Ectodermal cell (in vitro differentiated cells): ENCODE measurements at regions not wholly inside any gene's neighbourhood (a gene's known extent, or its start where the extent isn't known, plus 50 kb on each side); places are given as distances from the start of the nearest gene placed in this dataset.

Source experiments
- H3K27ac ChIP-seq: 2 replicates; pipeline ENCODE4 v1.7.0; 2013; ENCODE audit warnings: mild to moderate bottlenecking, low read depth, low read length; ENCODE audit not compliant: insufficient read depth, poor library complexity, severe bottlenecking
- H3K27me3 ChIP-seq: 2 replicates; pipeline ENCODE4 v1.7.0; 2013; ENCODE audit warnings: mild to moderate bottlenecking, low read length; ENCODE audit not compliant: insufficient read depth, control insufficient read depth, poor library complexity, severe bottlenecking
- H3K36me3 ChIP-seq: one replicate; pipeline ENCODE4 v1.7.0; 2013; ENCODE audit warnings: low read length; ENCODE audit not compliant: control insufficient read depth, insufficient read depth
- H3K4me1 ChIP-seq: one replicate; pipeline ENCODE4 v1.7.0; 2013; ENCODE audit warnings: low read length; ENCODE audit not compliant: control insufficient read depth, insufficient read depth
- H3K4me3 ChIP-seq: 2 replicates; pipeline ENCODE4 v1.7.0; 2013; ENCODE audit warnings: low read depth, low read length, control low read depth; ENCODE audit not compliant: insufficient read depth
- H3K9me3 ChIP-seq: 2 replicates; pipeline ENCODE4 v1.7.0; 2013; ENCODE audit warnings: mild to moderate bottlenecking, low read length, moderate library complexity; ENCODE audit not compliant: control insufficient read depth
- WGBS, 2 experiments: methylation state at CpG; one replicate each; pipeline ENCODE4 v1.1.7; 2013; ENCODE audit warnings: missing lambda C conversion rate in 2 of 2; 5-methylcytosine and 5-hydroxymethylcytosine counted together

DNA sequence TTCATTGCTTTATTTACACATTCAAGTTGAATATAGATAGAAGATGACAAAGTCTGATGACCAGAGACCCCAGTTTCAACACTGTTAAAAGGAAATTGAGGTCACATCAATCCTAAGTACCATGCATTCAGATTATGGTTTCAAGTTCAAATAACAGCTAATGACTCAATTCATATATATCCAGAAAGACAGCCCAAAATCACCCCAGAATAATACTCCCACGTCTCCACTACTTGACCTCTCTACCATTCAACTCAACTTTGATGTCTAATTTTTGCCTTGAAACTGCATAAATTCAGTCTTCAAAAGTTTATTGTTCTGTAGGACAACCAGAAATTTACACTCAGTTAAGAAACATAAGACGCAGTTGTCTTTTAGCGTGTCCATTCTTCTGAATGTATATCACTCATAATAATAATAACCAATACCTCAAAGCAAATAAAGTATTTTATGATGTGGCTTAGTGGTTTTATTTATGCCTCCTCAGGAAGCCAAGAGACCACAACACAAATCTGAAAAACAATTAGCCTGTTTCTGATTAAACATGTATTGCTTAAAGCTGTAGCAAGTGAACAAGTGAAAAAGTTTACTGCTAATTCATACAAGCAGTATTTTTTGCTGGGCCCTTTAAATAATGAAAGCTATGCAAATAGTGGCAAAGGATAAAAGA, 569.0 kb downstream of the LTN1 start:
- Histone ChIP-seq H3K4me1 (no peaks in the 10 kb centered on the region), H3K4me3 (no peak overlapping the region), H3K36me3 (no peaks in the 10 kb centered on the region), H3K27me3 (no peaks in the 10 kb centered on the region), H3K27ac (no peak overlapping the region), H3K9me3 (no peaks in the 10 kb centered on the region)
- WGBS, 2 experiments: 46 to 83% methylated on average over 1 to 2 of the region's 3 CpGs

GRCh38 chr21:28421716-28422524, 570.8 kb downstream of the LTN1 start:
- Histone ChIP-seq H3K27ac (no peak overlapping the region), H3K27me3 (no peaks in the 10 kb centered on the region)

GRCh38 chr21:28419811-28420210, 572.9 kb downstream of the LTN1 start:
- no peaks in the 10 kb centered on the region for H3K36me3 ChIP-seq
- H3K27me3 ChIP-seq: no peaks in the 10 kb centered on the region
- no peak overlapping the region for H3K4me3 ChIP-seq
- H3K27ac ChIP-seq: no peak overlapping the region
- H3K4me1 ChIP-seq: no peaks in the 10 kb centered on the region
- no peaks in the 10 kb centered on the region for H3K9me3 ChIP-seq
- 80 to 85% methylated on average over 1 of the region's 2 CpGs for WGBS, 2 experiments

More at GRCh38 chr21:28421716-28422524, 570.8 kb downstream of the LTN1 start:
- Histone ChIP-seq H3K36me3 (no peaks in the 10 kb centered on the region), H3K9me3 (no peaks in the 10 kb centered on the region), H3K4me3 (no peak overlapping the region), H3K4me1 (no peaks in the 10 kb centered on the region)
- WGBS, 2 experiments: 96 to 98% methylated on average over 2 of the region's 3 CpGs

DNA sequence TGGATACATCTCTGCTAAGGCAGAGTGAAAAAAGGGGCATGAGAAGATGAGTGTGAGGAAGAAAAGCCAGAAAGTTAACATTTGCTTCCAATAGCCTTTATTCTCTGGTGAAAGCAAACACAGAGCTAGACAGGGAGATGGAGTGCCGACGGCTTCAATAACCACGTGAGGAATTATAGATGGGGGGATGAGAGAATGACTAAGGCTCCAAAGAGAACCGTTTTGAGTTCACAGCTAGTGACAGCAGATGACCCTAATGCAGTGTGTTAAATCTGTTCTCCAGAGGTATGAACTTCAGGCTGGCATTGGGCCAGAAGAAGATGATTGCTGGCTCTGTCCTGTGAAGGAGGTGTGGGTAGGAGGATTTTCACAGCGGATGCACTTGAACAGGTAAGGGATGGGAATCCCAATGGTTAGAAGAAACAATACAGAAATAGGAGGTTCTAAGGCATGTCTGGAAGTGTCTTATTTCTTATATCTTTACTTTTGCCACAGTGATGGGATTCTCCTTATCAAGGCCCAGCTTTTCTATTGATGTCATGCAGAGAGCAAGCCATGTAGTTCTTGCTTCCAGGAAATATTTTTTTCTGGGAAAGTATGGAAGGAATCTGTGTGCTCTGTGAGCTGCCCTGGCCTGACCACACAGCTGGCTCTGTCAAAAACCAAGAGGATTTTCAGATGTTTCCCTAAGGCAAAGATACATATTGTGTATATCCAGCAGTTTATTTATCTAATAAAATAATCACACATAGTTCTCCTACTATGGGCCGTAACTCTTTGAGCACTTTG, 573.8 kb downstream of the LTN1 start:
- no peaks in the 10 kb centered on the region for H3K27me3 ChIP-seq
- no peak overlapping the region for H3K27ac ChIP-seq
- no peaks in the 10 kb centered on the region for H3K4me1 ChIP-seq
- no peaks in the 10 kb centered on the region for H3K9me3 ChIP-seq
- WGBS, 2 experiments: 91 to 93% methylated on average over 5 to 6 of the region's 6 CpGs
- no peak overlapping the region for H3K4me3 ChIP-seq
- no peaks in the 10 kb centered on the region for H3K36me3 ChIP-seq

GRCh38 chr21:28410256-28410655, 582.4 kb downstream of the LTN1 start:
- Histone ChIP-seq H3K9me3 (no peaks in the 10 kb centered on the region), H3K4me3 (no peak overlapping the region), H3K27me3 (no peaks in the 10 kb centered on the region), H3K27ac (no peak overlapping the region), H3K36me3 (no peaks in the 10 kb centered on the region), H3K4me1 (no peaks in the 10 kb centered on the region)
- WGBS, 2 experiments: 89 to 98% methylated on average over 2 of the region's 2 CpGs

- Histone ChIP-seq H3K4me3 (no peak overlapping the region), H3K27ac (no peak overlapping the region), H3K27me3 (no peaks in the 10 kb centered on the region), H3K4me1 (no peaks in the 10 kb centered on the region), H3K36me3 (no peaks in the 10 kb centered on the region), H3K9me3 (no peaks in the 10 kb centered on the region)
- 100% methylated on average over 1 of the region's 1 CpG; no CpG with 5 or more reads in 1 of the 2 experiments for WGBS, 2 experiments
These were observed 590.1 kb downstream of the LTN1 start for GRCh38 chr21:28402616-28402989.

DNA sequence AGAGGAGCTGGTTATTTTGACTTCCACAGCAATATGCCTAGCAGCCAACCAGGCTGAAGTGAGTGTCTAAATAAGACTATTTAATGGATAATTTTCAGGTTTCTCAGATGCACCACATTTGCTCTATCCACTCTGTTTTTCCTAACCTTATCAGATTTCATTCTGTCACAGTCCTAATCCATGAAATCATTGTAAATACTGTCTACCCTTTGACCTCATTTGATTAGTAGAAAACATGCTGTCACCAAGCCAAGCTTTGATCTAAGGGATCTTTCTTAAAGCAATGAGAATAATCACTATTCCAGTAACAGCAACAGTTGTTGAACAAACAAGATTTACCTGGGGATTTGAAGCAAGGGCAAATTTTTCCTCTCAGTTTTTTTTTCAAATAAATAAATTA, 595.6 kb downstream of the LTN1 start:
- H3K9me3 ChIP-seq: no peaks in the 10 kb centered on the region
- no peaks in the 10 kb centered on the region for H3K27me3 ChIP-seq
- no peak overlapping the region for H3K4me3 ChIP-seq
- H3K27ac ChIP-seq: no peak overlapping the region
- H3K4me1 ChIP-seq: no peaks in the 10 kb centered on the region
- no peaks in the 10 kb centered on the region for H3K36me3 ChIP-seq

- WGBS, 2 experiments: 81 to 83% methylated on average over 5 of the region's 5 CpGs
- H3K27me3 ChIP-seq: no peaks in the 10 kb centered on the region
- no peaks in the 10 kb centered on the region for H3K36me3 ChIP-seq
- H3K27ac ChIP-seq: no peak overlapping the region
- no peaks in the 10 kb centered on the region for H3K9me3 ChIP-seq
- H3K4me3 ChIP-seq: no peak overlapping the region
- no peaks in the 10 kb centered on the region for H3K4me1 ChIP-seq
These were observed 596.3 kb downstream of the LTN1 start for GRCh38 chr21:28396421-28396820.

DNA sequence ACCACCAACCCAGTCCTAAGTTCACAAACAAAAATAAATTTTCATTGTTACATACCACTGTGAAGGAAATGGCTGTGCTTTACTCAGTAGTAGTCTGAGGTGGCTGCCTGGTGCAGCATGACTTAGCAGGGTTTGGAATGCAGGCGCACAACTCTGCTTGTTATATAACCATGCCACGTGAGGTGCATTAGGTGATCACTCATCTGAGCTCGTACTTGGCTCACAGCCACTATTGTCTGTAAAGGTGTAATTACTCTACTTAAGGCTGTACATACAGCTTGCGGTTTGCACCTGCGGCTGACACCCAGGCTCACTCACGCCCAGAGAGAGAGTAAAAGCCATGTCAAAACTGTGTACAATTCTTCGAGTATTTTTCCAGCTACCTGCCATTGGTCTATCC, 599.4 kb downstream of the LTN1 start:
- H3K4me3 ChIP-seq: no peak overlapping the region
- no peaks in the 10 kb centered on the region for H3K4me1 ChIP-seq
- no peaks in the 10 kb centered on the region for H3K27me3 ChIP-seq
- no peak overlapping the region for H3K27ac ChIP-seq
- no peaks in the 10 kb centered on the region for H3K9me3 ChIP-seq
- H3K36me3 ChIP-seq: no peaks in the 10 kb centered on the region
- WGBS, 2 experiments: 94 to 95% methylated on average over 7 of the region's 7 CpGs
